Body of pancreas (tissue), 4 donors: ENCODE measurements at regions not wholly inside any gene's neighbourhood (a gene's known extent, or its start where the extent isn't known, plus 50 kb on each side); places are given as distances from the start of the nearest gene placed in this dataset.

ENCODE experiments used
- CTCF ChIP-seq, 7 experiments: fragments of 450-650 bp in 4 of 7; fragments of 200-600 bp in 3 of 7; sonication (generic) in 3 of 7; IDR thresholded peaks; one replicate each; pipeline ENCODE4 v1.5.1; 2016 to 2019; ENCODE audit warnings: antibody characterized with exemption in 7 of 7
- POLR2A ChIP-seq, 3 donors: fragments of 450-650 bp; IDR thresholded peaks; one replicate each; pipeline ENCODE4 v1.6.1; 2016; ENCODE audit warnings: antibody characterized with exemption in 3 of 3, mild to moderate bottlenecking in 2 of 3

DNA sequence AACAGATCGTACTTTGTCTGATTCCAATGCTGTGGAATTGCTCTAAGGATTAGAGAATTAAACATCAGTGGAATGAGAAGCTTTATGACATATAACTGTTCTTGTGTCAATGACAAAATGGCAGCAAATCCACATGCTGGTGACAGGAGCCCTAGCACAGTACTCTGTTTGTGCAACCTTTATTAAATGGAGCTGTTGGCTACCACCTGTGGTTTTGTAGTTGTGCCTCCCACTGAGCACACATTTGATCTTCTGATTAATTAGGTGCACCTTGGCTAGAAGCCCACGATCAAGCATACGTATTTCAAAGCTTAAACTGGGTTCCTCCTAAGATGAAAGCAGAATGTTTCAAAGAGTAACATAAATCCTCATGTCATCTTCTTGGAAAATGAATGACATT, 394.0 kb upstream of the IGFBP7 start:
- TF ChIP-seq CTCF (IDR thresholded peaks at IDR 0.05), result no peak
- no peak for TF ChIP-seq POLR2A (IDR thresholded peaks at IDR 0.05)
